ENCODE measurements at regions not wholly inside any gene's neighbourhood (a gene's known extent, or its start where the extent isn't known, plus 50 kb on each side); places are given as distances from the start of the nearest gene placed in this dataset.

GRCh38 chr10:128929131-128929530 is 537.9 kb upstream of the MGMT start:
- no peak for TF ChIP-seq CTCF (IDR thresholded peaks at IDR 0.05; ENCODE audit: low read depth, low read length)
- TF ChIP-seq EZH2phosphoT487 (IDR thresholded peaks at IDR 0.05; ENCODE audit: low read depth) = no peak

Measured in OCI-LY3 (cell line).